SK-N-MC (cell line): ENCODE measurements at regions not wholly inside any gene's neighbourhood (a gene's known extent, or its start where the extent isn't known, plus 50 kb on each side); places are given as distances from the start of the nearest gene placed in this dataset.

Experiments
- EZH2 ChIP-seq: fragments of 200-600 bp; sonication (generic); IDR thresholded peaks from one replicate; pipeline ENCODE4 v1.6.1; 2017; ENCODE audit warnings: antibody characterized with exemption
- POLR2AphosphoS5 ChIP-seq: IDR thresholded peaks from 2 replicates; pipeline ENCODE4 v1.6.1; 2012; ENCODE audit warnings: mild to moderate bottlenecking, low read depth, low read length, borderline replicate concordance

DNA sequence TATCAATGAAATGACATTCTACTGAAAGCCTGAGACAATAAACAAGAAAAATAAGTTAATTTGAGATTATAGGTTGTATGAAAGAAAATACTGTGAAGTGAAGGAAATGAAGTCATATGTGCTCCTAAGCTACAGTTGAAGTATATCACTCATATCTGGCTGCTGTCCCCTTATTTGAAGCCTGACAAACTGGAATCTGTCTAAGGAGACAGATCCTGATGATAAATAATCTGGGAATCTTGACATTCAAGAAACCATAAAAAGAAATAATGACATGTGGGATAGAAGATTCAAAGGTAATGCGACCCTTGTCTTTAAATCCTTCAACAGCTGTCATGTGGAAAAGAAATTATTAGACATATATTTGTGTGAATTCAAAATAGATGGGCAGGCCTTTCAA, 424.5 kb upstream of the LMCD1 start:
- TF ChIP-seq EZH2 (no peak), POLR2AphosphoS5 (no peak)
